Astrocyte (in vitro differentiated cells and primary cell): ENCODE measurements at regions not wholly inside any gene's neighbourhood (a gene's known extent, or its start where the extent isn't known, plus 50 kb on each side); places are given as distances from the start of the nearest gene placed in this dataset.

Experiments used
- EZH2 ChIP-seq: IDR thresholded peaks from 2 replicates; pipeline ENCODE4 v1.6.1; 2012; ENCODE audit warnings: mild to moderate bottlenecking, low read length, inconsistent platforms; ENCODE audit not compliant: insufficient read depth
- TF ChIP-seq, protein P1 (sequence below): IDR thresholded peaks from 2 replicates; pipeline ENCODE4 v1.5.1; 2011; ENCODE audit warnings: low read depth, mild to moderate bottlenecking, inconsistent platforms, low read length, moderate library complexity; ENCODE audit not compliant: insufficient read depth

DNA sequence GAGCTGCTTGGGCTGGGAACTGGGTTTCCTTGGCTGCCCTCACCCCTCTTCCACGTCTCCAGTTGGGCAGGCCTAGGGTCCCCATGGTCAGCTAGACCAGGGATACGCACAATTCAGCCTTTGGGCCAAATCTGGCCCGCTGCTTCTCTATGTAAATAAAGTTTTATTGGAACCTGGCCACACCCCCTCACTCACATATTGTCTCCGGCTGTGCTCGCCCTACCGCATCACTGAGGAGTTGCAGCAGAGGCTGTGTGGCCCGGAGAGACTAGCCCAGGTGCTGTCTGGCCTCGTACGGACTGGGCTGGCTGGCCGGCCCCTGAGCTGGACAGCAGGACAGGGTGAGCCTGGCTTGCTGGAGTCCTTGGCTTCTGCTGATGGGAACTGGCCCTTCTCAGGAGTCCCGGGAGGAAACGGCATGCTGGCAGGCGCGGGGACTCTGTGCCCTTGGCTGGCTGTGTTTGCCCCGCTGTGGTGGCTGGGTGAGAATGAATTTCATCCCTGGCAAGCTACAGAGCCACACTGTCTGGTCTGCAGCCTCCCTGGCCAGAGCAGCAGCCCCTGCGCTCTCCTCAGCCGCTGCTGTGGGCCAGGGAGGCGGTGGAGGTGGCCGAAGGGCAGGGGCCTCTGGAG lies 82.0 kb downstream of the ENGASE start:
- TF ChIP-seq, protein P1, sequence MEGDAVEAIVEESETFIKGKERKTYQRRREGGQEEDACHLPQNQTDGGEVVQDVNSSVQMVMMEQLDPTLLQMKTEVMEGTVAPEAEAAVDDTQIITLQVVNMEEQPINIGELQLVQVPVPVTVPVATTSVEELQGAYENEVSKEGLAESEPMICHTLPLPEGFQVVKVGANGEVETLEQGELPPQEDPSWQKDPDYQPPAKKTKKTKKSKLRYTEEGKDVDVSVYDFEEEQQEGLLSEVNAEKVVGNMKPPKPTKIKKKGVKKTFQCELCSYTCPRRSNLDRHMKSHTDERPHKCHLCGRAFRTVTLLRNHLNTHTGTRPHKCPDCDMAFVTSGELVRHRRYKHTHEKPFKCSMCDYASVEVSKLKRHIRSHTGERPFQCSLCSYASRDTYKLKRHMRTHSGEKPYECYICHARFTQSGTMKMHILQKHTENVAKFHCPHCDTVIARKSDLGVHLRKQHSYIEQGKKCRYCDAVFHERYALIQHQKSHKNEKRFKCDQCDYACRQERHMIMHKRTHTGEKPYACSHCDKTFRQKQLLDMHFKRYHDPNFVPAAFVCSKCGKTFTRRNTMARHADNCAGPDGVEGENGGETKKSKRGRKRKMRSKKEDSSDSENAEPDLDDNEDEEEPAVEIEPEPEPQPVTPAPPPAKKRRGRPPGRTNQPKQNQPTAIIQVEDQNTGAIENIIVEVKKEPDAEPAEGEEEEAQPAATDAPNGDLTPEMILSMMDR, result no peak
- TF ChIP-seq EZH2, result no peak
